Neural cell (in vitro differentiated cells): ENCODE measurements at regions not wholly inside any gene's neighbourhood (a gene's known extent, or its start where the extent isn't known, plus 50 kb on each side); places are given as distances from the start of the nearest gene placed in this dataset.

Experiments
- CTCF ChIP-seq: fragments of 450-650 bp; IDR thresholded peaks from 2 replicates; pipeline ENCODE4 v1.5.1; 2014; ENCODE audit warnings: antibody characterized with exemption, mild to moderate bottlenecking, moderate library complexity; ENCODE audit not compliant: poor library complexity, severe bottlenecking
- EP300 ChIP-seq: fragments of 450-650 bp; conservative IDR thresholded peaks from 2 replicates; pipeline ENCODE4 v1.6.1; 2014; ENCODE audit warnings: antibody characterized with exemption, mild to moderate bottlenecking, moderate library complexity; ENCODE audit not compliant: poor library complexity, severe bottlenecking
- MXI1 ChIP-seq: fragments of 450-650 bp; conservative IDR thresholded peaks from 2 replicates; pipeline ENCODE4 v1.6.1; 2014; ENCODE audit warnings: antibody characterized with exemption, mild to moderate bottlenecking; ENCODE audit not compliant: poor library complexity, severe bottlenecking
- POLR2AphosphoS5 ChIP-seq: IDR thresholded peaks from 2 replicates; pipeline ENCODE4 v1.6.1; 2012

- TF ChIP-seq CTCF = no peak
- TF ChIP-seq POLR2AphosphoS5 = no peak
- TF ChIP-seq MXI1 = no peak
- no peak for TF ChIP-seq EP300
Measured at GRCh38 chr7:132009778-132010177, 453.4 kb upstream of the PODXL start.
